Panc1 (cell line): ENCODE measurements at regions not wholly inside any gene's neighbourhood (a gene's known extent, or its start where the extent isn't known, plus 50 kb on each side); places are given as distances from the start of the nearest gene placed in this dataset.

ENCODE experiments used
- ATAC-seq: fragments of 200-7000 bp; cut with Tn5 transposase; 2 replicates; pipeline ENCODE4 v1.9.1; 2020; ENCODE audit warnings: mild to moderate bottlenecking, moderate library complexity
- BruUV-seq: library from RNA; stranded (reverse); fragments of 400-500 nt; replicated peaks from 2 replicates; lab custom pipeline; 2021; lab: Mats Ljungman, UMichigan
- CTCF ChIA-PET: fragments of 300-600 bp; sonication (Branson Sonifier 250); formaldehyde crosslinking; loops from one replicate; lab custom pipeline; 2022; ENCODE audit warnings: antibody characterized with exemption; lab: Charles Lee
- POLR2A ChIA-PET: fragments of 300-600 bp; sonication (Branson Sonifier 250); formaldehyde crosslinking; loops from one replicate; lab custom pipeline; 2022; ENCODE audit warnings: antibody characterized with exemption; lab: Charles Lee
- DNase-seq: peaks from one replicate; pipeline ENCODE4 v3.0.0-alpha.2; 2010; ENCODE audit warnings: low read depth, low spot score
- H3K27ac ChIP-seq: 2 replicates; pipeline ENCODE4 v1.5.1; 2011; ENCODE audit warnings: mild to moderate bottlenecking, low read length, inconsistent platforms
- H3K27me3 ChIP-seq: fragments of 200-500 bp; sonication (Bioruptor generic); 2 replicates; pipeline ENCODE4 v1.6.0; 2014; ENCODE audit warnings: low read length, inconsistent platforms; ENCODE audit not compliant: control insufficient read depth, insufficient read depth
- H3K36me3 ChIP-seq: fragments of 200-500 bp; sonication (Bioruptor generic); 2 replicates; pipeline ENCODE4 v1.5.1; 2014; ENCODE audit warnings: inconsistent platforms, mild to moderate bottlenecking, low read length, moderate library complexity; ENCODE audit not compliant: control insufficient read depth, insufficient read depth
- H3K4me1 ChIP-seq: 2 replicates; pipeline ENCODE4 v1.5.1; 2011; ENCODE audit warnings: inconsistent platforms, mild to moderate bottlenecking, low read length, moderate library complexity; ENCODE audit not compliant: control insufficient read depth, insufficient read depth
- H3K4me3 ChIP-seq, 2 experiments: 2 replicates each; pipeline ENCODE4 v1.5.1; 2011 to 2012; ENCODE audit warnings: low read depth in 2 of 2, low read length in 2 of 2, mild to moderate bottlenecking in 2 of 2, inconsistent platforms in 1 of 2, moderate library complexity in 1 of 2
- H3K9me3 ChIP-seq: fragments of 200-500 bp; sonication (Bioruptor generic); 2 replicates; pipeline ENCODE4 v1.5.1; 2014; ENCODE audit warnings: low read depth, mild to moderate bottlenecking, inconsistent platforms, low read length, moderate library complexity; ENCODE audit not compliant: control insufficient read depth, insufficient read depth
- POLR2AphosphoS5 ChIP-seq: IDR thresholded peaks from 2 replicates; pipeline ENCODE4 v1.6.1; 2012; ENCODE audit warnings: mild to moderate bottlenecking, low read depth, low read length, moderate library complexity
- SIN3A ChIP-seq: IDR thresholded peaks from 2 replicates; pipeline ENCODE4 v1.6.1; 2012; ENCODE audit warnings: low read depth, mild to moderate bottlenecking, low read length, moderate library complexity, borderline replicate concordance; ENCODE audit not compliant: insufficient read depth
- TCF7L2 ChIP-seq: IDR thresholded peaks from 2 replicates; pipeline ENCODE4 v1.6.1; 2011; ENCODE audit warnings: mild to moderate bottlenecking, low read depth, low read length, inconsistent platforms
- in situ Hi-C: cut with HindIII; loops from 2 replicates; pipeline ENCODE4 v1.10.0; 2016; ENCODE audit warnings: low sequenced_read_pairs, low pct_unique_long_range_greater_than_20kb
- intact Hi-C: fragments of 100-400 bp; cut with micrococcal nuclease; formaldehyde crosslinking; loops from one replicate; pipeline ENCODE4 v1.10.0; 2022; ENCODE audit not compliant: unreplicated experiment
- TF ChIP-seq, protein P1 (sequence below): fragments of 450-650 bp; IDR thresholded peaks from 2 replicates; pipeline ENCODE4 v1.5.1; 2017; ENCODE audit warnings: mild to moderate bottlenecking
- TF ChIP-seq, protein P2 (sequence below), 2 experiments: IDR thresholded peaks; 2 replicates each; pipeline ENCODE4 v1.6.1; 2011 to 2012; ENCODE audit warnings: low read depth in 2 of 2, control low read depth in 1 of 2, low read length in 1 of 2, mild to moderate bottlenecking in 1 of 2, moderate library complexity in 1 of 2; ENCODE audit not compliant: insufficient read depth in 1 of 2

DNA sequence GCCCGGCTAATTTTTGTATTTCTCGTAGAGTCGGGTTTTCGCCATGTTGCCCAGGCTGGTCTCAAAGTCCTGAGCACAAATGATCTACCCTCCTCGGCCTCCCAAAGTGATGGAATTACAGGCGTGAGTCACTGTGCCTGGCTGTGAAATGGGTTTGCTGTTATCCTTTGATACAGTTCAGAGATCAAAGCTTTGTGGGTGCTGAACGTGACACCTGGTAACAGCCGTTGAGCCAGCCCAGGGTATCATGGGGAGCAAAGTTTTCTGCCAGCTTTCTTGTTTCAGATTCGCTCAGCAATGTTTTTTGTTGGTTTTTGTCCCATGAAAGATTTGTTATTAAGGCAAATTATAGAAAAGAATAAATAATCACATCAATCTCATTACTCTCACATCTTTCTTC is 68.9 kb upstream of the LPAR1 start:
- TF ChIP-seq POLR2AphosphoS5: no peak
- TF ChIP-seq SIN3A: no peak
- TF ChIP-seq TCF7L2: no peak
- TF ChIP-seq, protein P1, sequence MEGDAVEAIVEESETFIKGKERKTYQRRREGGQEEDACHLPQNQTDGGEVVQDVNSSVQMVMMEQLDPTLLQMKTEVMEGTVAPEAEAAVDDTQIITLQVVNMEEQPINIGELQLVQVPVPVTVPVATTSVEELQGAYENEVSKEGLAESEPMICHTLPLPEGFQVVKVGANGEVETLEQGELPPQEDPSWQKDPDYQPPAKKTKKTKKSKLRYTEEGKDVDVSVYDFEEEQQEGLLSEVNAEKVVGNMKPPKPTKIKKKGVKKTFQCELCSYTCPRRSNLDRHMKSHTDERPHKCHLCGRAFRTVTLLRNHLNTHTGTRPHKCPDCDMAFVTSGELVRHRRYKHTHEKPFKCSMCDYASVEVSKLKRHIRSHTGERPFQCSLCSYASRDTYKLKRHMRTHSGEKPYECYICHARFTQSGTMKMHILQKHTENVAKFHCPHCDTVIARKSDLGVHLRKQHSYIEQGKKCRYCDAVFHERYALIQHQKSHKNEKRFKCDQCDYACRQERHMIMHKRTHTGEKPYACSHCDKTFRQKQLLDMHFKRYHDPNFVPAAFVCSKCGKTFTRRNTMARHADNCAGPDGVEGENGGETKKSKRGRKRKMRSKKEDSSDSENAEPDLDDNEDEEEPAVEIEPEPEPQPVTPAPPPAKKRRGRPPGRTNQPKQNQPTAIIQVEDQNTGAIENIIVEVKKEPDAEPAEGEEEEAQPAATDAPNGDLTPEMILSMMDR: no peak
- TF ChIP-seq, protein P2, sequence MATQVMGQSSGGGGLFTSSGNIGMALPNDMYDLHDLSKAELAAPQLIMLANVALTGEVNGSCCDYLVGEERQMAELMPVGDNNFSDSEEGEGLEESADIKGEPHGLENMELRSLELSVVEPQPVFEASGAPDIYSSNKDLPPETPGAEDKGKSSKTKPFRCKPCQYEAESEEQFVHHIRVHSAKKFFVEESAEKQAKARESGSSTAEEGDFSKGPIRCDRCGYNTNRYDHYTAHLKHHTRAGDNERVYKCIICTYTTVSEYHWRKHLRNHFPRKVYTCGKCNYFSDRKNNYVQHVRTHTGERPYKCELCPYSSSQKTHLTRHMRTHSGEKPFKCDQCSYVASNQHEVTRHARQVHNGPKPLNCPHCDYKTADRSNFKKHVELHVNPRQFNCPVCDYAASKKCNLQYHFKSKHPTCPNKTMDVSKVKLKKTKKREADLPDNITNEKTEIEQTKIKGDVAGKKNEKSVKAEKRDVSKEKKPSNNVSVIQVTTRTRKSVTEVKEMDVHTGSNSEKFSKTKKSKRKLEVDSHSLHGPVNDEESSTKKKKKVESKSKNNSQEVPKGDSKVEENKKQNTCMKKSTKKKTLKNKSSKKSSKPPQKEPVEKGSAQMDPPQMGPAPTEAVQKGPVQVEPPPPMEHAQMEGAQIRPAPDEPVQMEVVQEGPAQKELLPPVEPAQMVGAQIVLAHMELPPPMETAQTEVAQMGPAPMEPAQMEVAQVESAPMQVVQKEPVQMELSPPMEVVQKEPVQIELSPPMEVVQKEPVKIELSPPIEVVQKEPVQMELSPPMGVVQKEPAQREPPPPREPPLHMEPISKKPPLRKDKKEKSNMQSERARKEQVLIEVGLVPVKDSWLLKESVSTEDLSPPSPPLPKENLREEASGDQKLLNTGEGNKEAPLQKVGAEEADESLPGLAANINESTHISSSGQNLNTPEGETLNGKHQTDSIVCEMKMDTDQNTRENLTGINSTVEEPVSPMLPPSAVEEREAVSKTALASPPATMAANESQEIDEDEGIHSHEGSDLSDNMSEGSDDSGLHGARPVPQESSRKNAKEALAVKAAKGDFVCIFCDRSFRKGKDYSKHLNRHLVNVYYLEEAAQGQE (IDR thresholded peaks at IDR 0.05; ENCODE audit: insufficient read depth in 1 of 2, low read depth in 2 of 2, low read length in 1 of 2): no peak
- no TSS peak for BruUV-seq

DNA sequence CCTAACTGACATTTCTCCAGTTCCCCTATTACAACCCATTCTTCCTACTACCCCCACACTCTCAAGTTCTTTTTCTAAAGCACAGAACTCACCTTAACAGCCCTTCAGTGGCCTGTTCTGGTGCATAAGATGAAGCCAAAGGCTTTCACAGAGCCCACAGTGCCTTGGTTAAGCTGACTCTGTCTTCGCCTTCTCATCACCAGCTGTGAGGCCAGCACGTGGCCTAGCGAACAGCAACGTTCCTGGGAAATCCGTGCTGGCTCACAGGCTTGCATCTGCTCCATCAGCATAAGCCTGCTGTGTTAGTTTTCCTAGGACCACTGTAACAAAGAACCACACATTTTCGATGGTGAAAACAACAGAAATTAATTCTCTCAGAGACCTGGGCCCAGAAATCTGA is 67.9 kb upstream of the LPAR1 start:
- H3K9me3 ChIP-seq: no peaks in the 10 kb centered on the region
- DNase-seq (no peak), ATAC-seq (no peak)
- in situ Hi-C loops: no loop called here
- BruUV-seq: no TSS peak
- POLR2A ChIA-PET: no interaction called here
- intact Hi-C loops: no loop called here
- H3K36me3 ChIP-seq: no peaks in the 10 kb centered on the region
- no peak overlapping the region for H3K27ac ChIP-seq
- H3K27me3 ChIP-seq: no peaks in the 10 kb centered on the region
- CTCF ChIA-PET: no interaction called here
- no peaks in the 10 kb centered on the region for H3K4me1 ChIP-seq
- no peak overlapping the region for H3K4me3 ChIP-seq
- TF ChIP-seq, protein P1: no peak
- TF ChIP-seq TCF7L2: no peak
- TF ChIP-seq POLR2AphosphoS5: no peak
- no peak for TF ChIP-seq SIN3A
- TF ChIP-seq, protein P2 (IDR thresholded peaks at IDR 0.05; ENCODE audit: insufficient read depth in 1 of 2, low read depth in 2 of 2, low read length in 1 of 2): no peak

More for the DNA sequence above, 68.9 kb upstream of the LPAR1 start:
- intact Hi-C loops (no loop called here), in situ Hi-C loops (no loop called here)
- ATAC-seq: no peak
- DNase-seq: no peak
- ChIA-PET CTCF (no interaction called here), POLR2A (no interaction called here)
- H3K4me3 ChIP-seq: no peak overlapping the region
- H3K4me1 ChIP-seq: no peaks in the 10 kb centered on the region
- no peaks in the 10 kb centered on the region for H3K27me3 ChIP-seq
- no peaks in the 10 kb centered on the region for H3K9me3 ChIP-seq
- H3K36me3 ChIP-seq: no peaks in the 10 kb centered on the region
- H3K27ac ChIP-seq: no peak overlapping the region
